CD4-positive, alpha-beta T cell (primary cell): ENCODE measurements at regions not wholly inside any gene's neighbourhood (a gene's known extent, or its start where the extent isn't known, plus 50 kb on each side); places are given as distances from the start of the nearest gene placed in this dataset.

Source experiments
- ATAC-seq: fragments of 200-7000 bp; cut with Tn5 transposase; one replicate; pipeline ENCODE4 v1.10.0; 2022; ENCODE audit warnings: mild to moderate bottlenecking; ENCODE audit not compliant: poor library complexity
- CTCF ChIA-PET: fragments of 350-600 bp; sonication (Branson Sonifier 250); formaldehyde crosslinking; loops from one replicate; lab custom pipeline; 2021; ENCODE audit warnings: antibody characterized with exemption, inconsistent platforms; lab: Charles Lee
- POLR2A ChIA-PET: fragments of 350-600 bp; sonication (Branson Sonifier 250); formaldehyde crosslinking; loops from one replicate; lab custom pipeline; 2021; ENCODE audit warnings: antibody characterized with exemption, inconsistent platforms; lab: Charles Lee
- DNase-seq, 14 experiments: peaks; one replicate each; pipeline ENCODE4 v3.0.0-alpha.2; 2013 to 2020; ENCODE audit warnings: mixed read lengths in 2 of 14
- H3K27ac ChIP-seq, 2 donors: one replicate each; pipeline versions ENCODE4 v1.5.1 to v1.7.0; 2013; ENCODE audit warnings: low read length in 2 of 2, low read depth in 1 of 2, mild to moderate bottlenecking in 1 of 2
- H3K27me3 ChIP-seq, 2 experiments: 1 replicate in 1 of 2; 2 replicates in 1 of 2; pipeline versions ENCODE4 v1.6.1 to v1.7.0; 2013; ENCODE audit warnings: low read length in 2 of 2, control low read depth in 1 of 2, mild to moderate bottlenecking in 1 of 2, moderate library complexity in 1 of 2; ENCODE audit not compliant: insufficient read depth in 2 of 2, control insufficient read depth in 1 of 2
- H3K36me3 ChIP-seq: one replicate; pipeline ENCODE4 v1.6.1; 2013; ENCODE audit warnings: low read length, control low read depth; ENCODE audit not compliant: insufficient read depth
- H3K4me1 ChIP-seq: one replicate; pipeline ENCODE4 v1.6.1; 2013; ENCODE audit warnings: low read length, control low read depth; ENCODE audit not compliant: insufficient read depth
- H3K4me3 ChIP-seq: one replicate; pipeline ENCODE4 v1.5.1; 2013; ENCODE audit warnings: mild to moderate bottlenecking, low read length, moderate library complexity
- H3K9me3 ChIP-seq, 2 experiments: 1 replicate in 1 of 2; 2 replicates in 1 of 2; pipeline versions ENCODE4 v1.6.1 to v1.7.0; 2013; ENCODE audit warnings: low read length in 2 of 2, mild to moderate bottlenecking in 2 of 2, control low read depth in 1 of 2, moderate library complexity in 1 of 2; ENCODE audit not compliant: control insufficient read depth in 1 of 2, insufficient read depth in 1 of 2
- H3K27ac Mint-ChIP-seq: one replicate; pipeline ENCODE4 v1.8.0; 2020; ENCODE audit warnings: mixed read lengths
- H3K27me3 Mint-ChIP-seq: one replicate; pipeline ENCODE4 v1.8.0; 2021; ENCODE audit warnings: mixed read lengths
- H3K36me3 Mint-ChIP-seq: one replicate; pipeline ENCODE4 v1.8.0; 2021; ENCODE audit warnings: low read depth, mixed read lengths
- H3K4me1 Mint-ChIP-seq: one replicate; pipeline ENCODE4 v1.8.0; 2021; ENCODE audit warnings: low read depth, mixed read lengths
- H3K4me3 Mint-ChIP-seq: one replicate; pipeline ENCODE4 v1.8.0; 2020; ENCODE audit warnings: mild to moderate bottlenecking, mixed read lengths
- H3K9me3 Mint-ChIP-seq: one replicate; pipeline ENCODE4 v1.8.0; 2020; ENCODE audit warnings: mixed read lengths
- intact Hi-C, 2 experiments: fragments of 100-400 bp; cut with DNase I in 1 of 2; cut with micrococcal nuclease in 1 of 2; formaldehyde crosslinking; loops; one replicate each; pipeline versions ENCODE4 v1.15.1 to v1.9.0; 2023 to 2025; cut with DNase I, micrococcal nuclease
- TF ChIP-seq, protein P1 (sequence below): fragments of 200-600 bp; IDR thresholded peaks from one replicate; pipeline ENCODE4 v1.8.0; 2022; ENCODE audit warnings: antibody characterized with exemption, mild to moderate bottlenecking

DNA sequence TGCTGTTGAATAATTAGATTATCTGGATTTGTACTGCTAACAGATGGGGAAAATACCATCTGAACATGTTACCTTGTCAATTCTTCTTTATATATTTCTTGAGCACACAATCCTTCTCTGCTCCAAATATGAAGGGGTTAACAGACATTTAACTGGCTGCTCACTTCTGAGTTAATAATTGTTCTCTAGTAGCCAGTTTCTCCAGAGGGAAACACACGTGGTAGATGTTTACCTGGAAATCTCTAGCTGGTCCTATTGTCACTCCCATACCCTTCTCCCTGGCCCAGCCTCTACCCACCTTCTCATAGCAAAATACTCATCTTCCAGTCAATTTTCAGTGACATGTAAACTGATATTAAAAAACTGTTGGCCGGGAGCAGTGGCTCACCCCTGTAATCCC lies 101.5 kb upstream of the ZNF462 start:
- H3K36me3 Mint-ChIP-seq = no peaks in the 10 kb centered on the region
- no peaks in the 10 kb centered on the region for H3K4me1 Mint-ChIP-seq
- Histone ChIP-seq H3K27ac (no peak overlapping the region), H3K4me3 (no peak overlapping the region), H3K27me3 (no peaks in the 10 kb centered on the region), H3K9me3 (no peaks in the 10 kb centered on the region), H3K36me3 (no peaks in the 10 kb centered on the region), H3K4me1 (no peaks in the 10 kb centered on the region)
- H3K27ac Mint-ChIP-seq = no peak overlapping the region
- CTCF ChIA-PET = no interaction called here
- H3K27me3 Mint-ChIP-seq = no peaks in the 10 kb centered on the region
- TF ChIP-seq, protein P1, sequence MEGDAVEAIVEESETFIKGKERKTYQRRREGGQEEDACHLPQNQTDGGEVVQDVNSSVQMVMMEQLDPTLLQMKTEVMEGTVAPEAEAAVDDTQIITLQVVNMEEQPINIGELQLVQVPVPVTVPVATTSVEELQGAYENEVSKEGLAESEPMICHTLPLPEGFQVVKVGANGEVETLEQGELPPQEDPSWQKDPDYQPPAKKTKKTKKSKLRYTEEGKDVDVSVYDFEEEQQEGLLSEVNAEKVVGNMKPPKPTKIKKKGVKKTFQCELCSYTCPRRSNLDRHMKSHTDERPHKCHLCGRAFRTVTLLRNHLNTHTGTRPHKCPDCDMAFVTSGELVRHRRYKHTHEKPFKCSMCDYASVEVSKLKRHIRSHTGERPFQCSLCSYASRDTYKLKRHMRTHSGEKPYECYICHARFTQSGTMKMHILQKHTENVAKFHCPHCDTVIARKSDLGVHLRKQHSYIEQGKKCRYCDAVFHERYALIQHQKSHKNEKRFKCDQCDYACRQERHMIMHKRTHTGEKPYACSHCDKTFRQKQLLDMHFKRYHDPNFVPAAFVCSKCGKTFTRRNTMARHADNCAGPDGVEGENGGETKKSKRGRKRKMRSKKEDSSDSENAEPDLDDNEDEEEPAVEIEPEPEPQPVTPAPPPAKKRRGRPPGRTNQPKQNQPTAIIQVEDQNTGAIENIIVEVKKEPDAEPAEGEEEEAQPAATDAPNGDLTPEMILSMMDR = no peak
- POLR2A ChIA-PET = no interaction called here
- H3K4me3 Mint-ChIP-seq = no peak overlapping the region
- intact Hi-C loops = no loop called here
- peaks cover 3% of the 10 kb centered on the region for H3K9me3 Mint-ChIP-seq
- DNase-seq (no peak), ATAC-seq (no peak)

DNA sequence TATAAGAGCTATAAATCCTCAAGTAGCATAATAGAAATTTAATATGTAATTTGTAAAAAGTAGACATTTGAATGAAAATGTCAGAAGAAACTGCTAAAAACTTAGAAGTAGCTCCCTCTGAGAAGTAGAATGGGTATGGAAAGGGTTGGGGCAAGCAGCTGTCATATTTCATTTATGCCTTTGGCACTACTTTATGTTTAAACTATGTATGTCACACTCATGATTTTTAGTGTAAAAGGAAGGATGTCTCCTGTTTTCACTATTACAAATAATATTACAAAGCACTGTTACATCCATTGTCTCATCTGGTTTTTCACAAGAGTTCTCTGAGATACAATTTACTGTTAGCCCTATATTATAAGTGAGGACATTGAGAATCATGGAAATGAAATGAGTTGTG lies 96.3 kb upstream of the ZNF462 start:
- intact Hi-C loops = no loop called here
- no peak for ATAC-seq
- TF ChIP-seq, protein P1 = no peak
- Histone ChIP-seq H3K36me3 (no peaks in the 10 kb centered on the region), H3K4me3 (no peak overlapping the region), H3K4me1 (no peaks in the 10 kb centered on the region), H3K27ac (no peak overlapping the region), H3K27me3 (no peaks in the 10 kb centered on the region), H3K9me3 (peaks cover 0 to 5% of the 10 kb centered on the region in 2 experiments)
- no peaks in the 10 kb centered on the region for H3K27me3 Mint-ChIP-seq
- H3K27ac Mint-ChIP-seq = no peak overlapping the region
- peaks cover 2% of the 10 kb centered on the region for H3K9me3 Mint-ChIP-seq
- ChIA-PET CTCF (no interaction called here), POLR2A (no interaction called here)
- no peaks in the 10 kb centered on the region for H3K36me3 Mint-ChIP-seq
- DNase-seq = no peak
- H3K4me1 Mint-ChIP-seq = no peaks in the 10 kb centered on the region
- no peak overlapping the region for H3K4me3 Mint-ChIP-seq

- H3K4me3 ChIP-seq = no peak overlapping the region
- no peak overlapping the region for H3K4me3 Mint-ChIP-seq
- H3K4me1 Mint-ChIP-seq = no peaks in the 10 kb centered on the region
- H3K36me3 ChIP-seq = no peaks in the 10 kb centered on the region
- H3K27me3 ChIP-seq = no peaks in the 10 kb centered on the region
- intact Hi-C loops = no loop called here
- H3K9me3 ChIP-seq = peaks cover 0 to 7% of the 10 kb centered on the region in 2 experiments
- DNase-seq (no peak), ATAC-seq (no peak)
- no peaks in the 10 kb centered on the region for H3K4me1 ChIP-seq
- no peaks in the 10 kb centered on the region for H3K9me3 Mint-ChIP-seq
- CTCF ChIA-PET = no interaction called here
- TF ChIP-seq, protein P1 = no peak
- POLR2A ChIA-PET = no interaction called here
- no peaks in the 10 kb centered on the region for H3K27me3 Mint-ChIP-seq
- no peak overlapping the region for H3K27ac ChIP-seq
- H3K27ac Mint-ChIP-seq = no peak overlapping the region
- no peaks in the 10 kb centered on the region for H3K36me3 Mint-ChIP-seq
Observed at GRCh38 chr9:106769331-106769730, 93.6 kb upstream of the ZNF462 start.
